ENCODE measurements at regions not wholly inside any gene's neighbourhood (a gene's known extent, or its start where the extent isn't known, plus 50 kb on each side); places are given as distances from the start of the nearest gene placed in this dataset. TPM values are rescaled to one million over a fixed set of nuclear protein-coding genes. Genes with fewer than 3 reads are reported as not detected.

GRCh38 chr6:15715851-15716250 lies 53.0 kb upstream of the DTNBP1 start:
- intact Hi-C loops (cut with DNase I) = no loop called here
- H3K4me3 ChIP-seq = no peak overlapping the region
- no peak overlapping the region for H3K27ac ChIP-seq
- H3K36me3 ChIP-seq (replicated peaks in 1 of 2; ENCODE audit: insufficient read depth in 1 of 2, low read depth in 2 of 2) = no peaks in the 10 kb centered on the region
- no peaks in the 10 kb centered on the region for H3K27me3 ChIP-seq
- DNase-seq (no peak), ATAC-seq (no peak)
- H3K9me3 ChIP-seq = no peaks in the 10 kb centered on the region
- TF ChIP-seq POLR2A (IDR thresholded peaks at IDR 0.05) = no peak
- 88 to 91% methylated on average over 3 of the region's 3 CpGs for WGBS, 2 donors
- no peaks in the 10 kb centered on the region for H3K4me1 ChIP-seq

- TF ChIP-seq CTCF (IDR thresholded peaks at IDR 0.05) = no peak
- TF ChIP-seq POLR2A (IDR thresholded peaks at IDR 0.05) = no peak
- WGBS, 2 donors = 92 to 93% methylated on average over 3 of the region's 3 CpGs
- no peak for DNase-seq
- ATAC-seq = no peak
- Histone ChIP-seq H3K36me3 (replicated peaks in 1 of 2; ENCODE audit: insufficient read depth in 1 of 2, low read depth in 2 of 2) (no peaks in the 10 kb centered on the region), H3K4me3 (no peak overlapping the region), H3K27me3 (no peaks in the 10 kb centered on the region), H3K9me3 (no peaks in the 10 kb centered on the region), H3K4me1 (no peaks in the 10 kb centered on the region), H3K27ac (no peak overlapping the region)
- intact Hi-C loops (cut with DNase I) = no loop called here
These were observed 52.2 kb upstream of the DTNBP1 start for GRCh38 chr6:15715060-15715459.

GRCh38 chr6:15714658-15715057 lies 51.8 kb upstream of the DTNBP1 start:
- H3K36me3 ChIP-seq (replicated peaks in 1 of 2; ENCODE audit: insufficient read depth in 1 of 2, low read depth in 2 of 2) = no peaks in the 10 kb centered on the region
- no peaks in the 10 kb centered on the region for H3K4me1 ChIP-seq
- no peak overlapping the region for H3K27ac ChIP-seq
- ATAC-seq = no peak
- H3K27me3 ChIP-seq = no peaks in the 10 kb centered on the region
- no peak for DNase-seq
- intact Hi-C loops (cut with DNase I) = no loop called here
- TF ChIP-seq POLR2A (IDR thresholded peaks at IDR 0.05) (no peak), CTCF (IDR thresholded peaks at IDR 0.05) (no peak)
- WGBS, 2 donors = 83 to 89% methylated on average over 2 of the region's 2 CpGs
- H3K4me3 ChIP-seq = no peak overlapping the region
- no peaks in the 10 kb centered on the region for H3K9me3 ChIP-seq

- 67 to 77% methylated on average over 3 of the region's 3 CpGs for WGBS, 2 donors
- no peaks in the 10 kb centered on the region for H3K27me3 ChIP-seq
- ATAC-seq (no peak), DNase-seq (no peak)
- no peaks in the 10 kb centered on the region for H3K36me3 ChIP-seq (replicated peaks in 1 of 2; ENCODE audit: insufficient read depth in 1 of 2, low read depth in 2 of 2)
- H3K9me3 ChIP-seq = no peaks in the 10 kb centered on the region
- TF ChIP-seq POLR2A (IDR thresholded peaks at IDR 0.05) = no peak
- no peak for TF ChIP-seq CTCF (IDR thresholded peaks at IDR 0.05)
- no peaks in the 10 kb centered on the region for H3K4me1 ChIP-seq
- H3K4me3 ChIP-seq = no peak overlapping the region
- no peak overlapping the region for H3K27ac ChIP-seq
- intact Hi-C loops (cut with DNase I) = no loop called here
These were observed 50.5 kb upstream of the DTNBP1 start for GRCh38 chr6:15713325-15713724.

- Histone ChIP-seq H3K36me3 (replicated peaks in 1 of 2; ENCODE audit: insufficient read depth in 1 of 2, low read depth in 2 of 2) (no peaks in the 10 kb centered on the region), H3K4me3 (no peak overlapping the region), H3K9me3 (no peaks in the 10 kb centered on the region), H3K27me3 (no peaks in the 10 kb centered on the region), H3K27ac (no peak overlapping the region), H3K4me1 (no peaks in the 10 kb centered on the region)
- ATAC-seq = no peak
- intact Hi-C loops (cut with DNase I) = no loop called here
- no peak for DNase-seq
- WGBS, 2 donors = 56 to 92% methylated on average over 1 of the region's 1 CpG
- TF ChIP-seq POLR2A (IDR thresholded peaks at IDR 0.05) (no peak), CTCF (IDR thresholded peaks at IDR 0.05) (no peak)
These were observed 50.0 kb upstream of the DTNBP1 start for GRCh38 chr6:15712797-15713196.

Small RNA genes in the stretch of these regions (small RNA-seq; reads per million reads assigned to genes)
- not detected for gene AL365265.1

All from body of pancreas (tissue), 4 donors.